HEK293T (cell line): ENCODE measurements at regions not wholly inside any gene's neighbourhood (a gene's known extent, or its start where the extent isn't known, plus 50 kb on each side); places are given as distances from the start of the nearest gene placed in this dataset.
A peak's percentile ranks its signal among the peaks of the same experiment; 100 is the strongest.
"Not testable (repeated sequence)": the region's sequence is repeated elsewhere in the genome, so short reads cannot be mapped to it uniquely, and the experiment has no call there.

Experiments used
- CTCF ChIA-PET: fragments of 350-600 bp; formaldehyde crosslinking; extraction: SDS; loops from one replicate; lab custom pipeline; 2021; ENCODE audit warnings: antibody characterized with exemption, inconsistent platforms; lab: Yijun Ruan, JAX
- POLR2A ChIA-PET: fragments of 350-600 bp; formaldehyde crosslinking; extraction: SDS; loops from one replicate; lab custom pipeline; 2020; ENCODE audit warnings: antibody characterized with exemption, inconsistent platforms; lab: Yijun Ruan, JAX
- DNase-seq: peaks from one replicate; pipeline ENCODE4 v3.0.0; 2012; ENCODE audit warnings: mixed read lengths; ENCODE audit errors: extremely low spot score
- ARNT ChIP-seq: fragments of 450-650 bp; IDR thresholded peaks from 2 replicates; pipeline ENCODE4 v1.6.1; 2017; ENCODE audit warnings: mild to moderate bottlenecking
- BHLHE40 ChIP-seq: fragments of 450-650 bp; IDR thresholded peaks from 2 replicates; pipeline ENCODE4 v1.6.1; 2016; ENCODE audit warnings: mild to moderate bottlenecking, moderate library complexity, borderline replicate concordance
- CTBP1 ChIP-seq: fragments of 450-650 bp; IDR thresholded peaks from 2 replicates; pipeline ENCODE4 v1.6.1; 2016; ENCODE audit warnings: borderline replicate concordance
- ELF4 ChIP-seq: fragments of 450-650 bp; IDR thresholded peaks from 2 replicates; pipeline ENCODE4 v1.6.1; 2017; ENCODE audit warnings: antibody characterized with exemption
- FOXA1 ChIP-seq: fragments of 450-650 bp; IDR thresholded peaks from 2 replicates; pipeline ENCODE4 v1.6.1; 2016; ENCODE audit warnings: mild to moderate bottlenecking
- FOXK2 ChIP-seq: fragments of 450-650 bp; IDR thresholded peaks from 2 replicates; pipeline ENCODE4 v1.6.1; 2016; ENCODE audit warnings: mild to moderate bottlenecking
- FOXM1 ChIP-seq: fragments of 450-650 bp; IDR thresholded peaks from 2 replicates; pipeline ENCODE4 v1.6.1; 2017; ENCODE audit warnings: mild to moderate bottlenecking, borderline replicate concordance
- HDGF ChIP-seq: fragments of 450-650 bp; IDR thresholded peaks from 2 replicates; pipeline ENCODE4 v1.6.1; 2017; ENCODE audit warnings: antibody characterized with exemption, borderline replicate concordance
- L3MBTL2 ChIP-seq: fragments of 450-650 bp; conservative IDR thresholded peaks from 2 replicates; pipeline ENCODE4 v1.6.1; 2016; ENCODE audit warnings: mild to moderate bottlenecking
- LEF1 ChIP-seq: fragments of 450-650 bp; IDR thresholded peaks from 2 replicates; pipeline ENCODE4 v1.6.1; 2017; ENCODE audit warnings: mild to moderate bottlenecking, borderline replicate concordance
- NFRKB ChIP-seq: fragments of 450-650 bp; IDR thresholded peaks from 2 replicates; pipeline ENCODE4 v1.6.1; 2016; ENCODE audit warnings: mild to moderate bottlenecking, moderate library complexity
- SP1 ChIP-seq: fragments of 450-650 bp; IDR thresholded peaks from 2 replicates; pipeline ENCODE4 v1.6.1; 2017
- SUZ12 ChIP-seq: fragments of 450-650 bp; IDR thresholded peaks from 2 replicates; pipeline ENCODE4 v1.6.1; 2016; ENCODE audit warnings: mild to moderate bottlenecking
- TARDBP ChIP-seq: fragments of 450-650 bp; IDR thresholded peaks from 2 replicates; pipeline ENCODE4 v1.6.1; 2016
- ZNF384 ChIP-seq: fragments of 450-650 bp; IDR thresholded peaks from 2 replicates; pipeline ENCODE4 v1.6.1; 2016
- TF ChIP-seq, protein P1 (sequence below): fragments of 450-650 bp; IDR thresholded peaks from 2 replicates; pipeline ENCODE4 v1.6.1; 2016

DNA sequence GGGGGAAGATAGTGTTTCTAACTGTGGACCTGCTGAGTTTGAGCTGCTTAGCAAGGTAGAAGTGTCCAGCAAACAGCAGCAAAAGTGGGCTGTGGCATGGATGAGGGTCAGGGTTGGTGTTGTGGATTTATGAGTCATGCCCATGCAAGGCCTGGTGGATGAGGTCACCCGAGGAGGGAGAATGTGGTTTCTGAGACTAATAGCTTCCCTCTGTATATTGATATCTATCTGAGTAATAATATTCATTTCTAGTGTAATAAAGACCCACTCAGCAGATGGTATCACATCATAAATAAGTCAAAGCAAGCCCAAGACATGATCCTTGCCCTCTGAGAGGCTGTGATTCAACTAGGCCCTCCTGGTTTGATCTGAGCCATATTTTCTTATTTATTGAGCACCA is 597.8 kb upstream of the CLINT1 start:
- CTCF ChIA-PET = interaction anchor here (1.0 kb wide), 1 partner anchor 9 kb away, joined by 3 read pairs; no protein-coding TSS in a partner anchor
- TF ChIP-seq ARNT = no peak
- TF ChIP-seq, protein P1, sequence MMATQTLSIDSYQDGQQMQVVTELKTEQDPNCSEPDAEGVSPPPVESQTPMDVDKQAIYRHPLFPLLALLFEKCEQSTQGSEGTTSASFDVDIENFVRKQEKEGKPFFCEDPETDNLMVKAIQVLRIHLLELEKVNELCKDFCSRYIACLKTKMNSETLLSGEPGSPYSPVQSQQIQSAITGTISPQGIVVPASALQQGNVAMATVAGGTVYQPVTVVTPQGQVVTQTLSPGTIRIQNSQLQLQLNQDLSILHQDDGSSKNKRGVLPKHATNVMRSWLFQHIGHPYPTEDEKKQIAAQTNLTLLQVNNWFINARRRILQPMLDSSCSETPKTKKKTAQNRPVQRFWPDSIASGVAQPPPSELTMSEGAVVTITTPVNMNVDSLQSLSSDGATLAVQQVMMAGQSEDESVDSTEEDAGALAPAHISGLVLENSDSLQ = no peak
- TF ChIP-seq L3MBTL2 = no peak
- no peak for TF ChIP-seq ZNF384
- no peak for TF ChIP-seq FOXK2
- no peak for TF ChIP-seq NFRKB
- no peak for TF ChIP-seq FOXM1
- TF ChIP-seq TARDBP = no peak
- TF ChIP-seq CTBP1 = no peak
- POLR2A ChIA-PET = no interaction called here
- DNase-seq = no peak

GRCh38 chr5:158456241-158456640 is 597.3 kb upstream of the CLINT1 start:
- ChIA-PET POLR2A (no interaction called here), CTCF (interaction anchor here (1.0 kb wide), 1 partner anchor 9 kb away, joined by 3 read pairs; no protein-coding TSS in a partner anchor)
- no peak for TF ChIP-seq FOXK2
- no peak for DNase-seq

- POLR2A ChIA-PET = interaction anchor here (1.1 to 2.2 kb wide), 5 partner anchors 179 to 277 kb away, joined by 3 to 8 read pairs (median 3); no protein-coding TSS in a partner anchor
- CTCF ChIA-PET = no interaction called here
- TF ChIP-seq HDGF (no peak), LEF1 (no peak), FOXK2 (no peak), BHLHE40 (no peak), ARNT (no peak), CTBP1 (no peak), NFRKB (no peak), L3MBTL2 (no peak), SP1 (no peak), ELF4 (no peak), FOXM1 (no peak), TARDBP (no peak), FOXA1 (no peak), ZNF384 (no peak), SUZ12 (no peak)
- TF ChIP-seq, protein P1 = no peak
- no peak for DNase-seq
These were observed 593.2 kb upstream of the CLINT1 start for GRCh38 chr5:158451993-158452672.

GRCh38 chr5:158451203-158451992 is 592.5 kb upstream of the CLINT1 start:
- 0 out of 2 replicates have a peak, but pooled peaks have one; percentile 35 for TF ChIP-seq ZNF384
- TF ChIP-seq, protein P1 = peak; percentile 97
- peak; percentile 90 for TF ChIP-seq CTBP1
- no peak for TF ChIP-seq FOXA1
- no peak for TF ChIP-seq SUZ12
- TF ChIP-seq LEF1 = peak; percentile 70; the same call in 1 of the 2 replicates
- CTCF ChIA-PET = interaction anchor here (0.8 to 1.0 kb wide), 2 partner anchors 94 to 655 kb away, joined by 3 to 4 read pairs; no protein-coding TSS in a partner anchor
- DNase-seq = peak; percentile 66
- POLR2A ChIA-PET = interaction anchor here (1.1 to 2.2 kb wide), 5 partner anchors 178 to 276 kb away, joined by 3 to 8 read pairs (median 3); no protein-coding TSS in a partner anchor

- POLR2A ChIA-PET = interaction anchor here (1.3 to 2.2 kb wide), 4 partner anchors 179 to 275 kb away, joined by 3 to 8 read pairs (median 5); no protein-coding TSS in a partner anchor
- CTCF ChIA-PET = interaction anchor here (0.8 to 1.0 kb wide), 3 partner anchors 63 to 656 kb away, joined by 3 to 4 read pairs (median 4); no protein-coding TSS in a partner anchor
- DNase-seq = no peak
- TF ChIP-seq SUZ12 (no peak), BHLHE40 (no peak), NFRKB (no peak), TARDBP (no peak), FOXK2 (no peak), LEF1 (no peak), SP1 (no peak), HDGF (no peak), ZNF384 (no peak), CTBP1 (no peak), L3MBTL2 (no peak), FOXM1 (no peak), ELF4 (no peak), ARNT (no peak)
- TF ChIP-seq, protein P1 = no peak
These were observed 591.8 kb upstream of the CLINT1 start for GRCh38 chr5:158450751-158451171.

- DNase-seq, POLR2A ChIA-PET, CTCF ChIA-PET: not testable (repeated sequence)
These were observed 587.8 kb upstream of the CLINT1 start for GRCh38 chr5:158446761-158447160.

- CTCF ChIA-PET, POLR2A ChIA-PET, DNase-seq: not testable (repeated sequence)
These were observed 580.3 kb upstream of the CLINT1 start for GRCh38 chr5:158439204-158439603.
